EH (cell line): ENCODE measurements at regions not wholly inside any gene's neighbourhood (a gene's known extent, or its start where the extent isn't known, plus 50 kb on each side); places are given as distances from the start of the nearest gene placed in this dataset.
"Not testable (repeated sequence)": the region's sequence is repeated elsewhere in the genome, so short reads cannot be mapped to it uniquely, and the experiment has no call there.

Source experiments
- DNase-seq: peaks from one replicate; pipeline ENCODE4 v3.0.0-alpha.2; 2015; ENCODE audit warnings: low read depth

GRCh38 chr22:48636746-48637145 lies 1190.9 kb downstream of the BRD1 start:
- DNase-seq = no peak

DNA sequence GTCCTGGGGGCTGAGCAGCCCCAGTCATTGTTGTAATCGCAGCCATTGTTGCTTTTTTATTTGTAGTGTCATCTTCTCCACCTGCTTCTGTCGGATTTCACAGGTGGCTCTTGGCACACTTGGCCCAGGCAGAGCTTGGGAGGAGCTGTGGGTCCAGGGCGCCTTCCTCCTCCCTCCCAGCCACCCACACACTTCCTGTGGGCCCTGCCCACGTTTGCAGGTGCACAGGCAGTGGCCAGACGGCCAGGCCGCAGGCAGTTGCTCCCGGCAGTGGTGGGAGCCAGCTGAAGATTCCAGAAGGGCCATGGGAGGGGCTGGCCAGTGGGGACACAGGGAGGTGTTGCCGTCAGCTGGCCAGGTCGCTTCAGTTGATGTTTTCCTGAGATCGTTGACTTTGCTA lies 1191.9 kb downstream of the BRD1 start:
- no peak for DNase-seq

DNA sequence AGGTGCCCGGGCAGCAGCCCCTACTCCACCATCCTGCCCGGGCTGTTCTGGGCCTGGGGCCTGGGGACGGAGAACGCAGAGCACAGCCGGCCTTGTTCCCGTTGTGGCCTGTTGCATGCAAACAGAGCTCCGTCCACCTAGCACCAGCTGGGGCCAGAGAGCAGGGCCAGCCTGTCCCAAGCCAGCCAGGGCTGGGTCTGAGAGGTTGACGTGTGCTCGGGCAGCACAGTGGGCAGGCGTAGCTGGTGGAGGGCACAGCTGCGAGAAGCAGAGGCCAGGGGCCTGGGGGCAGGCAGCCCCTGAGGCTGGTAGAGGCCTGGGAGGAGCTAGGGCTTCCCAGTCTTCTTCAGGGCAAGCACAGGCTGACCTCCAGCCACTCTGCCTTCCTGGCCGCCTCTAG lies 1192.6 kb downstream of the BRD1 start:
- no peak for DNase-seq

DNA sequence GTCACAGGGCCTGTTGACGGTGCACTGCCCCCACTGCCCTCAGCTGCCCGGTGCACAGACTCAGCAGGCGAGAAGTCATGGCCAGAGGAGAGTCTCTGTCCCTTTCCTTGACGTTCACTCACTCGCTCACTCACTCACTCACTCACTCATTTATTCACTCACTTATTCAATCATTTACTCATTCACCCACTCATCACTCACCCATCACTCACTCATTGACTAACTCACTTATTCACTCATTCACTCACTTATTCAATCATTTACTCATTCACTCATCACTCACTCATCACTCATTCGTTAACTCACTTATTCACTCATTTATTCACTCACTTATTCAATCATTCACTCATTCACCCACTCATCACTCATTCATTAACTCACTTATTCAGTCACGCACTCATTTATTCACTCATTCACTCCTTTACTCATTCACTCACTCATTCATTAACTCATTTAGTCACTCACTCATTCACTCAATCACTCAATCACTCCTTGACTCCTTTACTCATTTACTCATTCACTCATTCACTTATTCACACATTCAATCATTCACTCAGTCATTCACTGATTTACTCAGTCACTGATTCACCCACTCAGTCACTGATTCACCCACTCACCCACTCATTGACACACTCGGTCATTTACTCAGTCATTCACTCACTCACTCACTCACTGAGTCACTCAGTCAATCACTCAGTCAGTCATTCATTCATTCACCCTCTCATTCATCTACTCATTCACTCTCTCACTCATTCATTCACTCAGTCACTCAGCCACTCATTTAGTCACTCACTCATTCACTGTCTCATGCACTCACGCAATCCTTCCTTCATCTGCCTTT lies 1193.5 kb downstream of the BRD1 start:
- no peak for DNase-seq

DNA sequence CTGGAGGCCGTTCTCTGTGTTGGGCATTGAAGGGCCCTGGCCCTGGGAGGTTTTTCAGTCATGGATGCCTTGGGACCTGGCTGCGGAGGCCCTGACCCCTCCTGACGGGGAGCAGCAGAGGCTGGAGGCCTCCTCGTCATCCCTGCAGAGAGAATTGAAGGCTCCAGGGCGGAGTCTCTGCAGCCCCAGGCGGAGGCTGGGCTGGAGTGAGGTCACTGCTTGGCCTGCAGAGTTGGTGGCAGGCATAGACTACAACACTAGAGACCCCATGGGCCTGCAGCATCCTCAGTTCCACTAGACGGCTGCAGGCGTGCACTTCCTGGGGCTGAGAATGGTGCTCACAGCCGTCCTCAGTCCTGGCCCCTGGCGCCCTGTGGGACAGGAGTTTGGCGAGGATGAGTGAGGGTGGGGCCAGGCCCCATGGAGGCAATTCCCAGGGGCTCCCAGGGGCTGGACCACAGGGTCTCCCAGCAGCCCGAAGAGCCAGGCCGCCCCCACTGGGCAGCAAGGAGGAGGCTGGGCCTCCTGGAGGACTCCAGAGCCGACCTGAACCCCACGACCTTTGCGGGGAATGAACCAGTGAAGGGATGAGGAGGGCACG lies 1194.9 kb downstream of the BRD1 start:
- no peak for DNase-seq

DNA sequence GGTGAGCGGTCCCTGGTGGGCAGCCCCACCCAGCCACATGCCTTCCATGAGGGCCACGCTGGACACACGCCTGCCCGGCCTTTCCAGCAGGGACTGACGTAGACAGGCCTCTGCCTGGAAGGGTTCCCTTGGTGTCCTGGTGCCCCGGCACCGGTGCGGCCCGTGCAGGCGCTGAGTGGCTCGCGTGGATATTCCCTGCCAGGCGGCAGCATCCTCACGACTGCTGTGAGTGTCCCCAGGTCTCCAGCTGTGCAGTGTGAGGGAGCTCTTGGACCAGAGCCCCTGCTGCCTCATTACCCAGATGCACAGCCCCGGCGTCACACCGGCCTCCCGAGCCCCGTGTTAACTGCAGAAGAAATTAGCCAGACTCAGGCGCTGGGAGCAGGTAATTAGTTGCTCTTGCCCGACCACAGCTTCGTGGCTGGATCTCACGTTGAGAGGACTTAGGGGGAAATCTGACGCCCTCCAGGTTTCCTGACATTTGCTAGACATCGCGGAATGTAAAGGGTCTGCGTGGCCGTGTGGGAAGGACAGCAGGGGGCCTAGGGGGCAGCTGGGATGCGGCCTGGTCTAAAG lies 1196.3 kb downstream of the BRD1 start:
- no peak for DNase-seq

DNA sequence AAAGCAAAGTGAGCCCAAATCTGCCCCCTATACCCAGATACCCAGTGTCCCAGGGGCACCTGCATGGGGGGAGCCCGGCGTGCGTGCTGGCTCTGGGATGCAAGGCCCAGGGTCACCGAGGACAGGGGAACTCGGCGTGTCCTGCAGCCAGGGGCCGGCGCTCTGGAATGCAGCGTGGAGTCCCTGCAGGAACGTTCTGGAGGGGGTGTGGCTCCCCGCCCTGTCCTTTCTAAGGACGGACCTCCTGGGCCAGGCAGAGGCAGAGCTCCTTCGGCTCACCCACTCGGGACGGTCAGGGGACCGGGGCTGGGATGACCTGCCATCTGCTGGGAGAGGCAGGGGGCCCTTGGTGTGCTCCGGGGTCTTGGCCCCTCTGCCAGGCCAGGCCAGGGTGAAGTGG lies 1196.8 kb downstream of the BRD1 start:
- no peak for DNase-seq

GRCh38 chr22:48630433-48630754 lies 1197.3 kb downstream of the BRD1 start:
- no peak for DNase-seq

DNA sequence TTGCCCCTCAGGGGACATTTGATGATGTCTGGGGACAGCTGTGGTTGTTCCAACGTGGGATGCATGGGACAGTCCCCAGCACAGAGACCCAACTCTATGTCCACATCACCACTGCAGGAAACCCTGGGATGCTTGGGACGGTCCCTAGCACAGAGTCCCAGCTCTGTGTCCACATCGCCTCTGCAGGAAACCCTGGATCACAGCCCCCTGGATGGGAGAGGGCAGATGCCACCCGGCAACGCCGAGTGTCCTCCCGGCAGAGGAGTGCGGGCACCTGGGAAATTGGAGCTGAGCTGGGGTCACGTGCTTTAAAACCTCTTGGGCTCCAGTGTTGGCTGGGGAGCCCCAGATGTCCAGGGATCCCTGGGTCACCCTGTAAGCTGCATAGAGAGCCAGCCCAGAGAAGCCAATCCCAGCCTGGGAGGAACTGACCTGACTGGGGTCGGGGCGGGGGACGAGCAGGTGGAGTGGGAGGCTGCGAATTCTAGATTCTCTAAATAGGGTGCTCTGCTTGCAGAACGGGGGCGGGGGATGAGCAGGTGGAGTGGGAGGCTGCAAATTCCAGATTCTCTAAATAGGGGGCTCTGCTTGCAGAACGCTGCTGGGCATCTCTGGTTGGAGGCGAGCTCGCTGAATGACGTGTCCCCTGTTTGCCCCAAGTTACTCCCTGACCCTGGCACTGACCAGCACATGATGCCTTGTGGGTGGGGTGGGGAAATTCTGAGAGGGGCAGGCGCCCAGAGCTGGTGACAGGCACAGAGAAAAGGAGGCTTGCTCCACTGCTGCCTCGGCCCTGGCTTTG lies 1197.8 kb downstream of the BRD1 start:
- DNase-seq = no peak

DNA sequence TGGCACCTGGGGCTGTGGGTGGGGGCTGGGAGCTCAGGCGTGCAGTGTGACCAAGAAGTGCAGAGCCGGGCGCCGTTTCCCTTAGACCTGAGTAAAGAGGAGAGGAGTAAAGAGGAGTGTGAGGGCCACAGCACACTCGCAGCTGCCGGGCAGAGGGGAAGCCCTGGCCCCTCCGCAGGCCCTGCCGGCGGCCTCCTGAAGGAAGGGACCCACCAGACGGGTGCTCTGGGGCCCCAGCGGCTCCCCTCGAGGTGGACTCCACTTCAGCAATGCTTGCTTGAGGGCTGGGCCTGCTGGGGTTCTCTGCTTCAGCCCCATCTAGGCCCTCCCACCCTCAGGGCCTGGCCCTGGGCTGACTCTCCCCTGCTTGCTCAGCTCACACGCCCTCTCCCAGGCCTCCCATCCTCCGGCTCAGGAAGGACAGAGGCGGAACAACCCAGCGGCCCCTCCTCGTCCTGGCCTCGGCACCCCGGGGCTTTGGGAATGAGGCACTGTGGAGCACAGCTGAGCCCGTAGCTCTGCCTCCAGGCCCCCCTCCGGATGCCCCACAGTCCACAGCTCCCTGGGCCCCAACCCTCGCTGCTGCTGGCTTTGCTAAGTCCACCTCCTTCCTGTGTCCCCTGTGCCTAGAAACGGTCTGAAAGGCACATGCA lies 1198.7 kb downstream of the BRD1 start:
- DNase-seq = no peak

- DNase-seq = no peak
These were observed 1199.7 kb downstream of the BRD1 start for GRCh38 chr22:48627966-48628365.

DNA sequence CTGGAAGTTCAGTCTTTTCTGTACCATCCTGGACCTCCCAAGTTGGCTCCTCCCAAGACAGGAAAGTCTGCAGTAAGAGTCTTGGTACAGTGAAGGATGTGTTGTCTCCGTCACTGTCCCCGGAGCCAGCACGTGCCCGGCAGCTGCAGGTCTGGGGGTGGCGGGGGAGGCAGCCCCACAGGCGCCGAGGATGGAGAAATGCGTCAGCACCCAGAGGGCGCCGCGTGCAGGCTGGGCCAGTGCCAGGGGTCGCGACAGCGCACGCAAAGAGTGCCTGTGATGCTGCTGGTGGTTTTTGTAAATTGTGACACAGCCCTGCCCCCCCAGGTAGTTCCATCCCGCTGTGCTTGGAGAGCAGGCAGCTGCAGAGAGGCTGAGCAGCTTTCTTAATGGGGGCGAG lies 1200.5 kb downstream of the BRD1 start:
- no peak for DNase-seq

GRCh38 chr22:48624401-48624800 lies 1203.3 kb downstream of the BRD1 start:
- no peak for DNase-seq

GRCh38 chr22:48622891-48623545 lies 1204.7 kb downstream of the BRD1 start:
- DNase-seq = no peak

GRCh38 chr22:48621085-48621484 lies 1206.6 kb downstream of the BRD1 start:
- no peak for DNase-seq

GRCh38 chr22:48620460-48620859 lies 1207.2 kb downstream of the BRD1 start:
- DNase-seq = not testable (repeated sequence)

- DNase-seq = no peak
These were observed 1208.0 kb downstream of the BRD1 start for GRCh38 chr22:48619721-48620120.

GRCh38 chr22:48618326-48618725 lies 1209.3 kb downstream of the BRD1 start:
- no peak for DNase-seq

DNA sequence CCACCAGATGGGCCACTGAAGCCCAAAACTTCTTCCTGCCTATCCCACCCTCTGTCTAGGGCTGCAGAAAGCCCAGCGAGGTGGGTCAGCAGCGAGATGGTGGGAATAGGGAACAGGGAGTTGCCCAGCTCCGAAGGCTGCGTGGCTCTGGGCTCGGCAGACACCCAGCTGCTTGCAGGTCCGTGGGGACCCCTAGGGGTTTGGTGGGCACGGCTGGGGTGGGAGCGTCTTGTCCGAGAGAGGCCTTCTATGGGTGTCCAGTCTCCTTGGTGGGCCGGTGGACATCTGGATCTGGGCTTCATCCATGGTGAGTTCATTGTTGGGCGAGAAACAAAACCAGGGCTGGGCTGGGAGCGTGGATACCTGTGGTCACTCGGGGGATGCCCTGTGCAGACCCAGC lies 1211.0 kb downstream of the BRD1 start:
- DNase-seq = no peak

GRCh38 chr22:48615171-48616008 lies 1212.3 kb downstream of the BRD1 start:
- DNase-seq = no peak
